ENCODE measurements at regions not wholly inside any gene's neighbourhood (a gene's known extent, or its start where the extent isn't known, plus 50 kb on each side); places are given as distances from the start of the nearest gene placed in this dataset.

GRCh38 chr5:59992206-59992605, 98.7 kb upstream of the PDE4D start:
- H3K27me3 Mint-ChIP-seq = no peaks in the 10 kb centered on the region
- H3K79me2 ChIP-seq (ENCODE audit: control insufficient read depth, insufficient read depth, low read length) = no peaks in the 10 kb centered on the region
- POLR2A ChIA-PET = no interaction called here

GRCh38 chr5:59988396-59988795, 94.9 kb upstream of the PDE4D start:
- Mint-ChIP-seq H3K27ac (no peak overlapping the region), H3K9me3 (ENCODE audit: insufficient read depth) (peaks cover 3% of the 10 kb centered on the region), H3K27me3 (no peaks in the 10 kb centered on the region), H3K4me3 (no peak overlapping the region), H3K4me1 (no peaks in the 10 kb centered on the region)
- WGBS (ENCODE audit: insufficient coverage) = 91% methylated on average over 2 of the region's 7 CpGs
- ATAC-seq (ENCODE audit: low read depth) (no peak), DNase-seq (no peak)
- ChIA-PET CTCF (no interaction called here), POLR2A (no interaction called here)
- Histone ChIP-seq H3K27ac (ENCODE audit: low read length in 2 of 2) (no peak overlapping the region), H3K9me3 (ENCODE audit: control extremely low read depth in 1 of 3, control insufficient read depth in 2 of 3, insufficient read depth in 1 of 3, low read length in 2 of 3) (no peaks in the 10 kb centered on the region), H4K20me1 (ENCODE audit: control insufficient read depth, insufficient read depth, low read length, poor library complexity, severe bottlenecking) (no peaks in the 10 kb centered on the region), H2AFZ (ENCODE audit: insufficient read depth, low read depth, low read length, poor library complexity, severe bottlenecking) (no peak overlapping the region), H3K9ac (ENCODE audit: low read length) (no peak overlapping the region), H3K4me2 (replicated peaks; ENCODE audit: low read depth, low read length, poor library complexity, severe bottlenecking) (no peak overlapping the region), H3K79me2 (ENCODE audit: control insufficient read depth, insufficient read depth, low read length) (no peaks in the 10 kb centered on the region), H3K4me1 (ENCODE audit: control insufficient read depth in 2 of 2, insufficient read depth in 2 of 2, low read length in 2 of 2) (no peaks in the 10 kb centered on the region), H3K4me3 (ENCODE audit: control extremely low read depth in 1 of 5, extremely low read depth in 1 of 5, insufficient read depth in 1 of 5, low read depth in 2 of 5, low read length in 4 of 5) (no peak overlapping the region), H3K36me3 (replicated peaks in 1 of 2; ENCODE audit: control extremely low read depth in 1 of 2, control insufficient read depth in 1 of 2, extremely low read depth in 1 of 2, insufficient read depth in 2 of 2, low read length in 1 of 2) (no peaks in the 10 kb centered on the region), H3K27me3 (replicated peaks in 1 of 4; ENCODE audit: control extremely low read depth in 1 of 4, control insufficient read depth in 3 of 4, insufficient read depth in 4 of 4, low read length in 3 of 4) (no peaks in the 10 kb centered on the region)
- intact Hi-C loops (cut with micrococcal nuclease) = no loop called here
- no peak for TF ChIP-seq CTCF (IDR thresholded peaks at IDR 0.05)
- no peak for TF ChIP-seq EZH2 (IDR thresholded peaks at IDR 0.05; ENCODE audit: borderline replicate concordance, insufficient read depth, low read depth, low read length, poor library complexity, severe bottlenecking)

More at GRCh38 chr5:59992206-59992605, 98.7 kb upstream of the PDE4D start:
- Histone ChIP-seq H3K27me3 (replicated peaks in 1 of 4; ENCODE audit: control extremely low read depth in 1 of 4, control insufficient read depth in 3 of 4, insufficient read depth in 4 of 4, low read length in 3 of 4) (no peaks in the 10 kb centered on the region), H2AFZ (ENCODE audit: insufficient read depth, low read depth, low read length, poor library complexity, severe bottlenecking) (no peak overlapping the region), H3K4me2 (replicated peaks; ENCODE audit: low read depth, low read length, poor library complexity, severe bottlenecking) (no peak overlapping the region), H3K9ac (ENCODE audit: low read length) (no peak overlapping the region), H3K36me3 (replicated peaks in 1 of 2; ENCODE audit: control extremely low read depth in 1 of 2, control insufficient read depth in 1 of 2, extremely low read depth in 1 of 2, insufficient read depth in 2 of 2, low read length in 1 of 2) (no peaks in the 10 kb centered on the region), H3K27ac (ENCODE audit: low read length in 2 of 2) (no peak overlapping the region), H3K4me1 (ENCODE audit: control insufficient read depth in 2 of 2, insufficient read depth in 2 of 2, low read length in 2 of 2) (no peaks in the 10 kb centered on the region), H3K9me3 (ENCODE audit: control extremely low read depth in 1 of 3, control insufficient read depth in 2 of 3, insufficient read depth in 1 of 3, low read length in 2 of 3) (no peaks in the 10 kb centered on the region), H4K20me1 (ENCODE audit: control insufficient read depth, insufficient read depth, low read length, poor library complexity, severe bottlenecking) (no peaks in the 10 kb centered on the region), H3K4me3 (ENCODE audit: control extremely low read depth in 1 of 5, extremely low read depth in 1 of 5, insufficient read depth in 1 of 5, low read depth in 2 of 5, low read length in 4 of 5) (no peak overlapping the region)
- ATAC-seq (ENCODE audit: low read depth) (no peak), DNase-seq (no peak)
- 100% methylated on average over 1 of the region's 3 CpGs for WGBS (ENCODE audit: insufficient coverage)
- TF ChIP-seq CTCF (IDR thresholded peaks at IDR 0.05) = no peak
- TF ChIP-seq EZH2 (IDR thresholded peaks at IDR 0.05; ENCODE audit: borderline replicate concordance, insufficient read depth, low read depth, low read length, poor library complexity, severe bottlenecking) = no peak
- Mint-ChIP-seq H3K4me3 (no peak overlapping the region), H3K4me1 (no peaks in the 10 kb centered on the region), H3K9me3 (ENCODE audit: insufficient read depth) (no peaks in the 10 kb centered on the region), H3K27ac (no peak overlapping the region)
- intact Hi-C loops (cut with micrococcal nuclease) = no loop called here
- CTCF ChIA-PET = no interaction called here
